GM12872 (cell line): ENCODE measurements at regions not wholly inside any gene's neighbourhood (a gene's known extent, or its start where the extent isn't known, plus 50 kb on each side); places are given as distances from the start of the nearest gene placed in this dataset.

ENCODE experiments used
- CTCF ChIP-seq: IDR thresholded peaks from 3 replicates; pipeline ENCODE4 v1.5.1; 2011; ENCODE audit warnings: low read depth, mild to moderate bottlenecking, low read length, moderate library complexity; ENCODE audit not compliant: insufficient read depth

- no peak for TF ChIP-seq CTCF
Observed at GRCh38 chr4:123104310-123105025, 182.1 kb upstream of the NUDT6 start.

GRCh38 chr4:123105026-123105420 is 182.6 kb upstream of the NUDT6 start:
- no peak for TF ChIP-seq CTCF

- no peak for TF ChIP-seq CTCF
Observed at GRCh38 chr4:123106747-123107146, 184.3 kb upstream of the NUDT6 start.

- TF ChIP-seq CTCF: no peak
Observed at GRCh38 chr4:123107444-123108252, 185.3 kb upstream of the NUDT6 start.

- no peak for TF ChIP-seq CTCF
Observed at GRCh38 chr4:123109139-123109538, 186.7 kb upstream of the NUDT6 start.

- TF ChIP-seq CTCF: no peak
Observed at GRCh38 chr4:123110147-123110546, 187.8 kb upstream of the NUDT6 start.

- no peak for TF ChIP-seq CTCF
Observed at GRCh38 chr4:123110685-123111084, 188.3 kb upstream of the NUDT6 start.
